C4-2B (cell line): ENCODE measurements at regions not wholly inside any gene's neighbourhood (a gene's known extent, or its start where the extent isn't known, plus 50 kb on each side); places are given as distances from the start of the nearest gene placed in this dataset.

Experiments used
- CTCF ChIP-seq: fragments of 450-650 bp; conservative IDR thresholded peaks from 2 replicates; pipeline ENCODE4 v1.5.1; 2017; ENCODE audit warnings: mild to moderate bottlenecking
- ZFX ChIP-seq: fragments of 450-650 bp; IDR thresholded peaks from 2 replicates; pipeline ENCODE4 v1.6.1; 2017

- TF ChIP-seq CTCF (no peak), ZFX (no peak)
Observed at GRCh38 chr16:87085441-87085840, 231.8 kb downstream of the C16orf95 start.
